GM21619 (cell line): ENCODE measurements at regions not wholly inside any gene's neighbourhood (a gene's known extent, or its start where the extent isn't known, plus 50 kb on each side); places are given as distances from the start of the nearest gene placed in this dataset.

Experiments
- ATAC-seq: cut with Tn5 transposase; IDR thresholded peaks from one replicate; pipeline ENCODE4 v1.9.1; 2021; ENCODE audit not compliant: unreplicated experiment

DNA sequence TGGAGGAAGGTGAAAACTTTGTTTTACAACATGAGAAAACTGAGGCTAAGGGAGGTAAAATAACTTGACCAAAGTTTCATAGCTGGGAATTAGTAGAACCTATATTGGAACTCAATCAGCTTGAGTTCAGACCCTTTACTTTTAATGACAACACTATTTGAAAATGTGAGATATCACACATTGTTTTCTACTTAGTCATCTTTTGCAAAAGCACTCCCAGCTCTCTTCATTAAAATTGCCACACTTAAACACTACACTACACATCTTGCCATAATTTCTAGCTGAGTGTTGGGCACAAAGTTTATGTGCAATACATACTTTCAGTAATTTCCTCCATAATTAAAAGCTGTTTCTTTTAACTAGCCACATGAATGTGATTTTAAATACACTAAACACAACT lies 230.4 kb upstream of the DCBLD2 start:
- ATAC-seq: no peak

DNA sequence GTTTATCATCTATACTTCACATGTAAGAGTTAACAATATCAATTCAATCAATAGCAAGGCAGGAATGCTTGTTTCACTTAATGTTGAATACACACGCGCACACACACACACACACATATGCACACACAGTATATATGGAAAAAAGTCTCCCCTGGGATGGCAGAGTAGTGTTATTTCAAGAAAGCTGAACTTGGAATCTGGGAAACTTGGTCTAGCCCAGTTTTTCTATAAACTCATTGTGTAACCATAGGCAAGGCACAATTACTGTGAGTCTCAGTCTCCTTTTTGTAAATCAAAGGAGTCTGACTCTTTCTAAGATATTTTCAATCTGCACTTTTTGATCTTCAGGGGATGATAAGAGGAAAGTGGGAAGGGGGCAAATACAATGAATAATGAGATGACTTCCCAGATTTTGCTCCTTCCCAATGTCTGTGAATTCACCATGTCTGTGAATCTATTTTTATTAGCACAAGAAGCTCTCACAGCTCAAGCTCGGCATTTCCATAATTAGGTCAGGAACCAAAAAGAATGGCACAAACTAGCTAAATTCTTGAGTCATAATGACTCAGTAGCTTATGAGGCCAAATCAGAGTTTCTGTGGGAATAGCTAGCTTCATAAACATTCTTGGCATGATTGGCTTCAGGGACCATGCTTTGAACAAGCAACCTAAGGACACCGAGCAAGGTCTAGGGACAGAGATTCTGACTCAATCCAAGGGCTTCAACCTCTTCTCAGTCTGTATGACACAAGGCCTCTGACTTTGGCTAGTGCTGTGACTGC lies 227.4 kb upstream of the DCBLD2 start:
- ATAC-seq: no peak

DNA sequence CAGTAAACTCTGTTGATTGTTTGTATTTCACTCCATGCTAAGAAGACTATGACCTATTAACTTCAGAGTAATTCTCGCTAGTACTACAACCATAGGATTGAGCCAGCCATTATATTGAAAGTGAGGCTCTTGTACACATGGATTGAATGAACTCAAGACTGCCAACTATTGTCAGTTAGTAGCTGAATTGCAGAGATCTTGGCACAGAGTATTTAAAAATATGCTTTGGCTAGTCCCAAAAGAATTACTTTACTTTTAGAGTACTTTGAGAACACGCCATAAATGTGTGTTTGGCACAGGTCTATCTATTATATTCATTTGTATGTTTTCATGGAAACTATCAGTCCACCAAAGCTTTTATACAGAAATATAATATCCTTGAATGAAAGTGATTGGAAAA lies 226.7 kb upstream of the DCBLD2 start:
- no peak for ATAC-seq

DNA sequence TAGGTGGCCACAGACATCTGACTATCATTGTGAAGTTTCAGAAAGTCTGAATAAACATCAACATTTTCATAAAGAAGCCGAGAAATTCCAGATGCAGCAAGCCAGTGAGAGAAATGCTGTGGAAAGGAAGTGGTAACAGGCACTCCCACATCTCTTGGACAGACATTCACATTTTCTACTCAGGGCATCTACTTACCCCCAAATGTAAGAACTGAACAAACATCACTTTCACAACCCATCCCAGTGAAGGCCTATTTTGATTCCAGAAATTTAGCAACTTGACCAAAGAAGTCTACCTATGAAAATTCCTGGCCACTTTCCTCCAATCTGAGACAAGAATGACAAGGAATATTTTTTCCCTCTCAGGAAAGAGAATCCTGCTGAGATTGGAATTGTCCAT lies 224.8 kb upstream of the DCBLD2 start:
- ATAC-seq: no peak

DNA sequence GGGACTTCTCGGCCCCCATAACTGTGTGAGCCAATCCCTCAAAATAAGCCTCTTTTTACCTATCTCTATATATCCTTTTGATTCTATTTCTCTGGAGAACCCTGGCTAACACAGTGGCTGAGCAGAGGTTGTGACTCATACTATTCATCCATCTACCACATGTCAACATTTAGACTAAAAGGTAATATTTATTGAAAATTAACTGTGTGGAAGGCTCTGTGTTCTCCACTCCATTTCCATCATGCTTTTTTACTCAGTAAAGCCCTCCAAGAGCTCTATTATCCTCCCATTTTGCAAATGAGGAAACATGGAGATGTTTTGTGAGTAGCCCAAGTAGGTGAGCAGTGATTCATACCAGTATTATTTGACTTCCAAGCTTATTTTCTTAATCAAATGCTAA lies 217.9 kb upstream of the DCBLD2 start:
- ATAC-seq: no peak

DNA sequence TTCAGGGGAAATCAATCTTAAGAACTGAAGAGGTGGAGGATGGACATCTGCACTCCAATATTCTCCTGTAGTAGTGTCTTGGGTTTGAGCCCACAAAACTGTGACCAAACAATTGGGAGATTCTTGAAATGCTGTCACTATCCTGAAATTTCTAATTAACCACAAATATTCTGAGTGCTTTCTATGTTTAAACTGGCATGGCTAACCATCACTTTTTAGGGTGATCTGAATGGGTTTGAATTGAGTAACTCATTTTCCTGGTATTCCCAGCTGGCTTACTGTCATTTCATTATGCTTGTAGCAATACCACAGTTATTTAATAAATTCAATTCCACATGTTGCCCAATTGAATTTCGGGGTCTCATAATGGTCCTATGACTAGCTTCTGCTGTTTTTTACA lies 216.9 kb upstream of the DCBLD2 start:
- ATAC-seq: no peak

DNA sequence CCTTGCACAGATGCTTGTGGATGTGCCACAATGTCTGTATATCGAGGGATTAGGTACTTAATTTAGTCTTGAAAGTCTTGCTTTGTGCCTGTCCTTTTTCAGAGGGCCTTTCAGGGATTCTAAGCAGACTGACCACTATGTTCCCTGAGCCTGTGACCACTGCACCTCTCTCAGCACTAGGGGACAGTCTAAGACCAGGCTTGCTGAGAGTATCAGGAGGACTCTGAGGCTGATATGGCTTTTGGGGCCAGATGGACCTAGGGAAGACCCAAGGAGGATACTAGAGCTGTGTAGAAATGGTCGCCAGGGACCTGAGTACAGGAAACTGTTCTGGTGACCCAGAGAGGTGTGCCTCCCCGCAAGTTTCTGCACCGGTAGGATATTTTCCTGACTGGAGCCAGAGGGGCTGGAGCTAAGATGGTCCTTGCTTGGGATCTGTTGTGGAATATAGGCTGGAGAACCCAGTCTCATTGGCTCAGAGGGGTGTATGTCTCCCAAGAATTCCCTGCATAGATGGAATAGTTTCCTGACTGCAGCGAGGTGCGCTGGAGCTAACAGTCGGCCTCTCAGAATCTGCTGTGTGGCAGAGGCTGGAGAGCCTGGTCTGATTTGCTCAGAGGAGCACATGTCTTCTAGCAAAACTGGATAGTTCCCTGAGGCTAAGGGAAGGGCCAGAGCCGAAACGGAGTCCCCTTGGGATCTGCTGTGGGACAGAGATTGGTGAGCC lies 213.2 kb upstream of the DCBLD2 start:
- no peak for ATAC-seq

DNA sequence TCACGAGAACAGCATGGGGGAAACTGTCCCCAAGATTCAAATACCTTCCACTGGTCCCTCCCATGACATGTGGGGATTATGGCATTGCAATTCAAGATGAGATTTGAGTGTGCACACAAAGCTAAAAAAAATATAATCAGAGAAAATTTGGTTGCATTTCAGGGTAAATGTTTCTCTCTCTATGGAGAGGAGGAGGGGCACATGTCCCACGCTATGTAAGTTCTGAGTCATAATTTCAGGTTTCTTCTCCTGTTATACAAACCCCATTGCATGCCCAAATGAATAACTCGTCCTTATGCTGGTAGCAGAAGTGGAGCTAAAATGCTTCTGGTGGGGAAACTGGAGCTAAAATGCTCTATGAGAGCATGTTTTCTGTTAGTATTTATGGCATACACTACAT lies 209.7 kb upstream of the DCBLD2 start:
- no peak for ATAC-seq

DNA sequence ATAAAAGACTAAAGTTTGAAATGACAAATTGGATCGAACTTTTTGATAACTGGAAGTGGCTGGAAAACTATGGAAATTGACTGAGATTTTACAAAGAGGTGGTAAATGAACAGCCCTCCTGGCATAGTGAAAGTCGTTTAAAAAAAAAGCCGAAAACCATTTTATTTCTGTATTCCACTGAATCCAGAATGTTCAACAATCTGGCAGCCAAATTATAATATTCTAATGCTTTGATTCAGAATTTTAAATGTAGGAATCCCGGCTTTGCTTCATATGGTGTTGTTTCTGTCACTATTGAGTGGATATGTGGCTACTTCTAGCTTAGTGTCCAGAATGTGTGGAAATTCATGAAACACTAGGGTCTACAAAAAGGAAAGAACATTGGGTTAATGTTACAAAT lies 208.9 kb upstream of the DCBLD2 start:
- ATAC-seq: no peak

DNA sequence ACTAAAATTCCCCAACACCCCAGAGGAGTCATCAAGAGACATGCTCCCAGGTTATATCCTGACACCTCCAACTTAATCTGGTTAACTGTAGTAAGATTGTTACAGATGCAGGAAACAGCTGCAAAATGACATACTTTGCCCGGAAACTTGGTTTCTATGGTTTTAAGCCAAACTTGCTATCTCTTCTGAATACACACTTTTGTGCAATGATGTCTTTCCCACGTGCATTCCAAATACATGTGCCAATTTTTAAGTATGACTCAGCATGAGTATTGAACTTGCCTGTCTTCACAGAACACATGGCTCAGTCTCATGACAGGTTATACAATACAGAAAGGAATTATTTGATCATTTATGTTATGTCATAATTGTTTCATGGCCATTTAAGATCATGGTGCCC lies 207.0 kb upstream of the DCBLD2 start:
- no peak for ATAC-seq

DNA sequence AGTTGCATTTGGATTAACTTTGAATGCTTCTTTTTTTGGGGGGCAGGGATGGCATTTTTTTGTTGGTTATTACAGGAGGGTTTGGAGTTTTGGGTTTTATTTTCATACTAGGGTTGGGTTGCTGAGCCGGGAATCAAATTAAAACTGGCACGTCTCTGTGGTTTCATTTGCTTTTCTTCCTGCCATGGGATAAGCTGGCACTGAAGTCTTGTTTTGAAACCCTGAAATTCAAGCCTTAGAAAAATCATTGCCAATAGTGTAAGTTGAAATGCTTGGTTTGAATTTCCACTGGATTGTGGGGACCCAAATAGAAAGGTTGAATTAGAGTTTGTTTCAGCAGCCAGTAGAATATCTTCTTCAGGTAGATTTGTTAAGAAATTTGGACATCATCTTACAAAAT lies 193.1 kb upstream of the DCBLD2 start:
- ATAC-seq: no peak

DNA sequence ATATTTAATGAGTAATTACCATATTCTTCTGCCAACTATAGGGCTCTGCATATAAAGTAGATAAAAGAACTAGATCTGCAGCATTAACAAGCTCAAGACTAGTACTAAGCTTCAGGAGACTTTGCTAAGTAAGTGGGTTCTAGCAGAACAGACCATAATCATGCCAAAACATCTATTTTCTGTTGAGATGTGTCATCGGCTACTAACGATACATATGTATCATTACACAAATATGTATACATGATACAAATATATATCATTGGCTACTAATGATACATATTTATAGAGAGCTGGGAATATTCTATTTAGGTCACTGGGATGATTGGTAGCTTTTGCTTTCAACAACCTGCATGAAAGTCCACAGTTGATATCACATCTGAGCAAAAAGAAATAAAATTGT lies 185.8 kb upstream of the DCBLD2 start:
- no peak for ATAC-seq

DNA sequence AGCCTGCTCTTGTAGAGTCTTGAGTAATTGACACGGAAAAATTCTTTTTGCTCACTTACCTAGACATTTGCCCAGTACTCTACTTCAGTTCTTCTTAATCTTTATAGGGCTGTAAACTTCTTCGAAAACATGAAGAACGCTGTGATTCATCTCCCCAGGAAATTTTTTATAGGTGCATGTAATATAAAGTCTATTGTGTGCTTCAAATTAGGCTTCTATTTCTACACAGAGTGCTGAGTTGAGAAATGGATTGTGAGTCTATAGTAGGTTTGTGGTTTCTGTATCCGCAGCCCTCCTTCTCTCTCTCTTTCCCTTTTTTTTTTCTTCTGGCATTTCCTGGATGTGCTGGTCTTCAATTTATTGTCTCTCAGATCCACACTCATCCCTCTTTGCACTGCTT lies 183.3 kb upstream of the DCBLD2 start:
- no peak for ATAC-seq

DNA sequence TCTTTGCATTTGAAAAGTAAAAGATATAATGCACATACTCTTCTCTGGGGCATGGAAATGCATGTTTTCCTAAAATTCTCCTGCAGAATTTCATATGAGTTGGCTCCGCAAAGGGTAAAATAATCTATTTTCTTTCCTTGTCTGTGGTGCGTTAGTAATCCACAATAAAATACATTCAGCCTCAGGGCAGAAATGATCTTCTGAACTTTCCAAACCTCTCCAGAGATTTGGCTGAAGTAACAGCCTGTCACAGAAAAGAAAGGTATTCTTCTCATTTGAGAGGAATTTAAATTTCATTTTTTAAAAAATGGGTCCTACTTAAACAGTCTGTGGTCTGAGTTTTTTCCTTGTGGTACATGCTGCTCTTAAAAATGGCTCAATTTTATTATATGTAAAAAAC lies 182.7 kb upstream of the DCBLD2 start:
- no peak for ATAC-seq

DNA sequence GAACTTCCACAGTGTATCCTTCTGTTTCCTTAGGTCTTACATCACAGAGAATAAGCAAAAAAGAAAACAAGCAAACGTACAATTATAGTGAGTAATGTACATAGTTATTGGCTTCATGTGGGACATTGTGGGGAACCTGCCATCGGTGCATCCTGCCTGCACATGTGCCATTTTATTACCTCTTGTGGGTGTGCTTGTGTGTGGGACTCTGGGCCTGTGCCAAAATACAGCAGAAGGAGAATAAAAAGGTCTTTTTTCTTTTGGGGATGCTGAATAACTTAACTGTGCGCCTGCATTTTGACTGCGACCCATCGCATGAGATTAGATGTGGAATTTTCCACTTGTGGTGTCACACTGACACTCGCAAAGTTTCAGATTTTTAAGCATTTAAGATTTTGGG lies 169.6 kb upstream of the DCBLD2 start:
- no peak for ATAC-seq

DNA sequence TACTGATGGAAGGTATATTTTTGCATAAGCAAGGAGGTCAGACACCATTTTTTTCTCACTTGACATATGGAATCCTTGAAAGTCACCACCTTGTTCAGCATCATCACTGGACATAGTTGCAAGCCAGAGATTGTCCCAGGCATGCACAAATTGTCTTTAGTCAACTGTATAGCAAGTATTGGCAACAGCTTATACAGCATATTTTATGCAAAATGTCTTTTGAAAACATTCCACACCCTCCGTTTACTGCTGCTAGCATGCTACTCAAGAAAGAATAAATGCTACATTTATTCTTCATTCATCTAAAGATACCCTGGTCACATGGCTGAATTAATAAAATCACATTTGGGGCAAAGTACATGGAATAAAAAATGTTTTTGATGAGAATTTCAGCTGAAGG lies 168.5 kb upstream of the DCBLD2 start:
- ATAC-seq: no peak

DNA sequence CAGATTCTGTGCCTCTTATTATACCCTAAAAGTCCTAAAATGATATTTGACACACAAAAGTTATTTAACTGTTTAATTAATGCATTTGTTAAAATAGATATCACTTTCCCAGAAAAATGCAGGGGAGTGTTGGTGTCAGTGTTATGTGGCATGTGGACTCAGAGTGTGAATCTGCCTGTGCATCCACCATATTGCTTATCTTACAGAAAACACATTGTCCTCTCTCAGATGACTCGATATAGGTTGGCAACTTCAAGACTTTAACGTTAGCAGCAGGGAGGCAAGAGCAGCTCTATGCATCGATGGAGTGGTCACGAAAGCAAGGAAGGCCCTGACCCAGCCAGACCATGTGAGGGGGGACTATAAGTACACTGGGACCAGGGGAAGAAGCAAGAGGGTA lies 165.4 kb upstream of the DCBLD2 start:
- no peak for ATAC-seq

DNA sequence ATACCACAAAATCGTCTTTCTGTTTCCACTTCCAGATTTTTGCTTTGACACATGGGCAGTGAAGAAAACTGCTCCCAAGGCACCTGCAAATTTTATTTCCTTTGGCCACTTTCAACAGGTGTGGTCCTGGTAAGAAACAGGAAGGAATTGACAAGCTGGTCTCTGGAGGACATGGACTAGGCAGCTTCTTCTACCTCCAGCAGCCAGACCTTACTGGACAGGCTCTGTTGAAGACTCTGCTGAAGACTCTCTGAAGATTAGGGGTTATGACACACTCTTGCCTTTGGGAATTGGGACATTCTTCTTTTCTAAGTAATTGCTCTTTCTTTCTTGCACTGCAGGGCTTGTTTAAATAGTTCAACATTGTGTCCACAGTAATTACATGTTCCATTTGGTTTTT lies 147.7 kb upstream of the DCBLD2 start:
- ATAC-seq: no peak

DNA sequence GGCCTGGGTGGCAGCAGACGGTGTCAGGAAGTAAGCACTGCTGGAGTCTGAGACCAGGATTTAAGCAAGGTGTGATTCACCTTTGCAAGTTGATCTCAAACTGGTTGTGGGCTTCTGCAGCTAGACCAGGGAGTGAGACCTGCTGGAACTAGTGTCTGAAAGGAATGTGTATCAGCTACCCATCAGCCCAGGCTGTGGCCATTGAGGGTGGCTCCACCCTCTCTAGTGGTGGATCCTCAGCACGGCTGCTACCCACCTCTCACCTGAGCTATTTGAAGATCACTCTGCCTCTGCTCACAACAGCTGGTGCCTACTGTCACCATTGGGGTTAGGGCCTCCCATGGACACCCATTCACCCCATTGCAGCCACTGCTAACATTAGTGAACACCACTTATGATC lies 140.3 kb upstream of the DCBLD2 start:
- ATAC-seq: no peak

DNA sequence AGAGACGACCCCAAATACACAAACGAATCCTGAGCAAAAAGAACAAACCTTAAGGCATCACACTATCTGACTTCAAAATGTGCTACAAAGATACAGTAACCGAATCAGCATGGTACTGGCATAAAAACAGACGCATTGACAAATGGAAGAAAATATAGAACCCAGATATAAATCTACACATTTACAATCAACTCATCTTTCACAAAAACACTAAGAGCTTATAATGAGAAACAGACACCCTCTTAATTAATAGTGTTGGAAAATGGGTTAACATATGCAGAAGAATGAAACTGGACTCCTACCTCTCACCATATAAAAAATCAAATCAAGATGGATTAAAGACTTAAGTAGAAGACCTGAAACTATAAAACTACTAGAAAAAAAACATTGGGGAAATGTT lies 130.3 kb upstream of the DCBLD2 start:
- no peak for ATAC-seq

DNA sequence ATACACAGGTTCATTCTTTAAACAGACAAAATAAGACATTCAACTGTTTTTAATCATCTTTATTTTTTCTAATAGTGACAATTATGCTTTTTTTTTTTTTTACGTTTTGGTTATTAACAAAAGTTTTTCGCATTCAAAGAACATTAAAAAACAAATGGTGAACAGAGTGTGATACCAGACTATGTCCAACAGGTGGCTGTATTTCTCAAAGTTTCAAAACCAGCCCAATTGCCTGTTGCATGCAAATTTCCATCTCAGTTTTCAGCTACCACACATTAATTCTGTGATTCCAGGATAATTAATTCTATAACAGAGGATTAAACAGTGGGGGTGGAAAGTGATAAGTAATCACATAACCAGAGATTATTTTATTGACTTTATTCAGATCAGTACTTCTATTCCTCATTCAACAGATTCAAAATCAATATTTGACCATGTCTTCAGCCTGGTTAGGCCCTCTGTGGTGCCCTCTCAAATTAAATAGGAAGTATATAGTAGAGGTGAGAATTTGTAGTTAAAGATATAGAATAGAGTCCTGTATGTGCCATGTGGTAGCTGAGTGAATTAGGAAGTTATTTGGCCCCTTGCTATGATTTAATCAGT lies 122.2 kb upstream of the DCBLD2 start:
- peak; percentile 67 for ATAC-seq

DNA sequence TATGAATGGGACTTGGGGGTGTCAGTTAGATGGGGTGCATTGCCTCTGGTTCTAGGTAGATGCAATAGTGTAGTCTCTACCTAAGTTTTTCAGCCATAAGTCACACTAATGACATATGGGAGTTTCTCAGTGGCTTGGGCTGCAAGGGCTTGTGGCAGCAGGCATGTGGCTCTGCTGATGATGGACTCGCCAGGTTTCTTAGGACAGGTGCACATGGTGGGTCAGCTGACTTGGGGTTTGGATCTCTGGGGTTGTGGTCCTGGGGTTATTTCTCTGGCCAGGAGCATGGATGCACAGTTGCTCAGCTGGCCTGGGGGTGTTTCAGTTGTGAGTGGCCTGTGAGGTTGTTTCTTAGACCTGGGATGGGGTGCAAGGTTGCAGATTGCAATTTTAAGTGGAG lies 120.0 kb upstream of the DCBLD2 start:
- ATAC-seq: no peak
